ENCODE measurements at regions not wholly inside any gene's neighbourhood (a gene's known extent, or its start where the extent isn't known, plus 50 kb on each side); places are given as distances from the start of the nearest gene placed in this dataset.
"Not testable (repeated sequence)": the region's sequence is repeated elsewhere in the genome, so short reads cannot be mapped to it uniquely, and the experiment has no call there.

GRCh38 chr9:118670011-118670953 is 699.0 kb downstream of the BRINP1 start:
- no peak for ATAC-seq

DNA sequence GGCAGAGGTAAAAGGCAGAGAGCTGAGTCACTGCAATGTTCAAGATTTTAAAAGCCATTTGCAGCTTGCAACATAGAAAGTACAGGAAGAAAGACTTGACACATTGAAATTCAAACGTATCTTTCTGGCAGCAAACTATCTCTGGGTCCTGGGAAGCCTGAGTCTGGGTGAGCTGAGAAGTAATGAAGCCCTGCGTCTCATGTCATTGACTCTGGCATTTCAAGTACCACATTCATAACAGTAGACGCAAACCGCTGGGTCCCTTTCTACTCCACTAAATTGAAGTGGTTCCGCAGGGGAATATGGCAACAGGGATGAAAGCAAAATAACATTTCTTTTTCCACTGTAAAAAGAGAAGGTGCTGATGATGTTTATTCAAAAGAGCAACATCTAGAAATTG is 694.3 kb downstream of the BRINP1 start:
- ATAC-seq = no peak

GRCh38 chr9:118677936-118678653 is 691.1 kb downstream of the BRINP1 start:
- ATAC-seq = not testable (repeated sequence)

- ATAC-seq = no peak
These were observed 682.3 kb downstream of the BRINP1 start for GRCh38 chr9:118686959-118687358.

GRCh38 chr9:118689280-118689679 is 680.0 kb downstream of the BRINP1 start:
- ATAC-seq = no peak

GRCh38 chr9:118692613-118693012 is 676.6 kb downstream of the BRINP1 start:
- ATAC-seq = no peak

GRCh38 chr9:118693645-118694044 is 675.6 kb downstream of the BRINP1 start:
- ATAC-seq = no peak

GRCh38 chr9:118695249-118695648 is 674.0 kb downstream of the BRINP1 start:
- ATAC-seq = not testable (repeated sequence)

GRCh38 chr9:118701985-118702384 is 667.2 kb downstream of the BRINP1 start:
- ATAC-seq = no peak

DNA sequence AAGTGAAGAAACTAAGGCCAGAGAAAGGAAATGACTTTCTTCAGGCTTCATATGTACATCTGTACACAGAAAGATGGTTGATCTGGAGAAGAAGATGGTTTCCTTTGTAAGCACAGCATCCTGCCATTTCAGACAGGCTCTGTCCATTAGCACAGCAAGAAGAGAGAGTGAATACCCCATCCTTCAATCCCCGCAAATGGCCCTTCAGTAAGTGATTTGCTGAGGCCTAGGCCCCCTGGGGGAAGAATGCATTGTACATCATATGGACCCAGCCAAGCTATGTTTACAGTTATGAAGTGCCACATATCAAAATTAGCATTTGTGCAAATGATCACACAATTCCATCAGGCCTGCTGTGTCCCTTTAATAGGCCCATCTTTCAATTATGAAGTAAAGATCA is 657.4 kb downstream of the BRINP1 start:
- no peak for ATAC-seq

DNA sequence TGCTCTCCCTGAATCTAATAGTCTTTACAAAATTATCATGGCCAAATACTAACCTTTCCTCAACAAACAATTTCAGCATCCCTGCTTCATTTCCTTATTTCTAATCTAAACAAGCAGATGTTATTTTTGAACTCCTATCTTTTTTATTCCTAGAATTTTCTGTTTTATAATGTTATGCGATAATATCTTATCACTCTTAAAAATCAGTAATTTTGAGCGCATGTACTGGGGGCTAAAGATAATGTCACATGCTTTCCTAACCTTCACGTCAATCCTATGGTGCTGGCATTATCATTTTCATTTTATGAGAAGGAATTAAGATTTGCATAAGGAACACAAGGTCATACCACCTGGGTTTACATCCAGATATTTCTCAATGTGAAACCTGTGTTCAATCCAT is 648.0 kb downstream of the BRINP1 start:
- ATAC-seq = no peak

DNA sequence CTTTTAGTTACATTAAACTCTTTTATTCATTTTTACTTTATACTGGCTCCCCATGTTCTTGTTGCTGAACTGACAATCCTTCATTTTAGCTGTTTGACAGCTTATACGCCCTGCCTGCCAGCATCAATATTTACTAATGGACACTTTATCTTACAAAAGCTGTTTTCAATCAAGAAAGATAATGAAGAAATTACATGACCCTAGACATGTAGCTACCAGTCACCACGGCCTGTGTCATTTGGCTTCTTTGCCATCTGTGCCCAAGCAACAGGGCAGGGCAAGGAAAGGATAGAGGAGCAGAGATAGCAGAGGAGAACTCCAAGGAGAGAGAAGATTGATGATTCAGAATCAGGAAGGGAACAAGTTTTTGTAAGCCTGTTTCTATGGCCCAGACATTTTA is 647.3 kb downstream of the BRINP1 start:
- no peak for ATAC-seq

- ATAC-seq = no peak
These were observed 639.3 kb downstream of the BRINP1 start for GRCh38 chr9:118729981-118730380.

- ATAC-seq = peak; percentile 96
These were observed 636.2 kb downstream of the BRINP1 start for GRCh38 chr9:118732998-118733397.

- ATAC-seq = peak; percentile 74
These were observed 634.5 kb downstream of the BRINP1 start for GRCh38 chr9:118734696-118735095.

DNA sequence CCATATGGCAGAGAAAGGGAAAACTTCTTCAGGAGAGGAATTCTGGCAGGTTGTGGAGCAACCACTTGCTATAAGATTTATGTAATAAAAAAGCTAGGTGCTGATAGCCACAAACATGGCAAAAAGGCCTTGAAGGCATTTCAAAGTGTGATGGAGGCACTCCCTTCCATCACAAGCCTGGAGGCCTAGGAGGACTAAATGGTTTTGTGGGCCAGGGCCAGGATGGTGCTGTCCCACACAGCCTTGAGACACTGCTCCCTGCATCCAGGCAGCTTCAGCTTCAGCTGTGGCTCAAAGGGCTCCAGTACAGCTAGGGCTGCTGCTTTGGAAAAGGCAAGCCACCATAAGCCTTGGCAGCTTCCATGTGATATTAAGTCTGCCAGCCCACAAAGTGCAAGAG is 632.8 kb downstream of the BRINP1 start:
- ATAC-seq = no peak

DNA sequence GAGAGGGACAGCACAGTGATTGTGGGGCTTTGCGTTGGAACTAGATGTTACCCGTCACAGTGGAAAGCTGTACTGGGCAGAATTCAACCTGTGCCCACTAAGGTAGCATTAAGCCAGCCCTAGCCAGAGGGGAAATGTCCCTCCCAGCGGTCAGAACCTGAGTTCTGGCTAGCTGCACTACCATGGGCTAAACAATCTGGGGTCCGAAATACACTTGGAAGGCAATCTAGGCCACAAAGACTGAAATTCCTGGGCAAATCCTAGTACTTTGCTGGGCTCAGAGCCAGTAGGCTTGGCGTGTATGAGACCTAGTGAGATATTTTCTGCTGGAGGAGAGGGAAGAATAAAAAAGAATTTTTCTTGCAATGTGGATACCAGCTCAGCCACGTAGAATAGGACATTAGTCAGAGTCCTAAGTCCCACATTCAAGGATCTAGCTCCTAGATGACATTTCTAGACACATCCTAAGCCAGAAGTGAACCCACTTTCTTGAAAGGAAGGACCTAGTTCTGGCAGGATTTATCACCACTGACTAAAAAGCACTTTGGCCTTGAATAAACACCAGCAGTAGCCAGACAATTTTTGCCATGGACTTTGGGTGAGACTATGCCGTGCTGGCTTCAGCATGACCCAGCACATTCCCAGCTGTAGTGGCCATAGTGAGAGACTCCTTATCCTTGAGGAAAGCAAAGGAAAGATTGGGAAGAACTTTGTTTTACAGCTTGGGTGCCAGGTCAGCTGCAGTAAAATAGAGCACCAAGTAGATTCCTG is 618.0 kb downstream of the BRINP1 start:
- no peak for ATAC-seq

GRCh38 chr9:118751848-118752223 is 617.4 kb downstream of the BRINP1 start:
- ATAC-seq = no peak

DNA sequence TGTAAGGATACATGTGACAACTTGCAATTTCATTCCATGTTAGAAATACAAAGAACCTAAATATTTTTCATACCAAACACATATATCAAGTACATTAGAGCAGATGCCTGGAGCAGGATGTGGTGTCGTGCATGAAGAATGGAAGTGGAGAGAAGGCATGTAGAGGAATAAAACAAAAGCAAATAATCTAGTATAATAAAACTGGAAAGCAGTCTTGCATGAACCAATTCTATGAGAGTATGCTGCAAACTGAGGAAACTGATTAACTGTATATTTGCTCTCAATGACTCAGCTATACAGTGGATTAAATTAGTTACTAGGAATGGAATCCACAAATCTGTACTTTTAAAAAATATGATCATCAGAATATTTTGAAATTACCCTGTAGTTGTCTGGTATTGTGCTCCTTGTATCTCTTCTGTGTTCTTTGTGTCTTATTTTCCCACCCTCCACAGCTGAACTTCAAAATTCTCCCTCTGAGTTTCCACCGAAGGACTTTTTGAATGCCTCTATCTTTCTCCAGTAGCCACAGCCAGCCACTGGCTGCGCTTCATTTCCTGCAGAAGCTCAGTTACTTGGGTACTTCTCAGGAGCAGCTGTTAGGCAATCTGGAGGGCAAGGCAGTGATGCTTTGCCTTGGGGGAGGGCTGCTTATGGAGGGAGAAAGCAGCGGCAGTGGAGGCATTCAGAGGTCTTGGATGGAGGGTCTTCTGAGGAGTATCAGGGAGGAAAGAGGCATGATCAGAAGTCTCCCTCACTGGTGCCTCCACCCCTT is 608.0 kb downstream of the BRINP1 start:
- no peak for ATAC-seq

GRCh38 chr9:118767571-118767970 is 601.7 kb downstream of the BRINP1 start:
- no peak for ATAC-seq

- ATAC-seq = no peak
These were observed 586.3 kb downstream of the BRINP1 start for GRCh38 chr9:118782790-118783463.

GRCh38 chr9:118784033-118784432 is 585.2 kb downstream of the BRINP1 start:
- no peak for ATAC-seq

All from esophagus mucosa (tissue), 1 donor.